Panc1 (cell line): ENCODE measurements at regions not wholly inside any gene's neighbourhood (a gene's known extent, or its start where the extent isn't known, plus 50 kb on each side); places are given as distances from the start of the nearest gene placed in this dataset.

Experiments
- POLR2AphosphoS5 ChIP-seq: IDR thresholded peaks from 2 replicates; pipeline ENCODE4 v1.6.1; 2012; ENCODE audit warnings: mild to moderate bottlenecking, low read depth, low read length, moderate library complexity
- TF ChIP-seq, protein P1 (sequence below): fragments of 450-650 bp; IDR thresholded peaks from 2 replicates; pipeline ENCODE4 v1.5.1; 2017; ENCODE audit warnings: mild to moderate bottlenecking

- TF ChIP-seq, protein P1, sequence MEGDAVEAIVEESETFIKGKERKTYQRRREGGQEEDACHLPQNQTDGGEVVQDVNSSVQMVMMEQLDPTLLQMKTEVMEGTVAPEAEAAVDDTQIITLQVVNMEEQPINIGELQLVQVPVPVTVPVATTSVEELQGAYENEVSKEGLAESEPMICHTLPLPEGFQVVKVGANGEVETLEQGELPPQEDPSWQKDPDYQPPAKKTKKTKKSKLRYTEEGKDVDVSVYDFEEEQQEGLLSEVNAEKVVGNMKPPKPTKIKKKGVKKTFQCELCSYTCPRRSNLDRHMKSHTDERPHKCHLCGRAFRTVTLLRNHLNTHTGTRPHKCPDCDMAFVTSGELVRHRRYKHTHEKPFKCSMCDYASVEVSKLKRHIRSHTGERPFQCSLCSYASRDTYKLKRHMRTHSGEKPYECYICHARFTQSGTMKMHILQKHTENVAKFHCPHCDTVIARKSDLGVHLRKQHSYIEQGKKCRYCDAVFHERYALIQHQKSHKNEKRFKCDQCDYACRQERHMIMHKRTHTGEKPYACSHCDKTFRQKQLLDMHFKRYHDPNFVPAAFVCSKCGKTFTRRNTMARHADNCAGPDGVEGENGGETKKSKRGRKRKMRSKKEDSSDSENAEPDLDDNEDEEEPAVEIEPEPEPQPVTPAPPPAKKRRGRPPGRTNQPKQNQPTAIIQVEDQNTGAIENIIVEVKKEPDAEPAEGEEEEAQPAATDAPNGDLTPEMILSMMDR = no peak
- no peak for TF ChIP-seq POLR2AphosphoS5
These were observed 1498.1 kb upstream of the PCDH10 start for GRCh38 chr4:131650951-131651350.
